ENCODE measurements at regions not wholly inside any gene's neighbourhood (a gene's known extent, or its start where the extent isn't known, plus 50 kb on each side); places are given as distances from the start of the nearest gene placed in this dataset.

DNA sequence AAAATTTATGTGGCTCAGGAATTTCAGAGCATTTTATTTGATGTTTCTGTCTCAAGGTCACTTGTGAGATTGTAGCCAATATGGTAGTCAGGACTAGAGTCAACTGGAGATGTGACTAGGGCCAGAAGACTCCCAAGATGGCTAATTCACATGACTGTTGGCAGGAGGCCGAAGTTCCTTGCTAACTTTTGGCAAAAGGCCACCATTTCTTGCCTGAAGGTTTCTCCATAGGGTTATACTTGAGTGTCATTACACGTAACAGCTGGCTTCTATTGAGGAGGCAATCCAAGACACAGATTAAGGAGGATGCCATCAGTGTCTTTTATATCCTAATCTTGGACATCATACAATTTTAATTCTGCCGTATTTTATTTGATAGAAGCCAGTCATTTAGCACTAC lies 162.3 kb upstream of the MAOA start:
- Histone ChIP-seq H3K23ac (ENCODE audit: low read length in 2 of 2) (no peak overlapping the region), H3K4ac (ENCODE audit: low read depth in 1 of 2, low read length in 2 of 2) (no peak overlapping the region), H3K9ac (ENCODE audit: low read length) (no peak overlapping the region), H2AK5ac (ENCODE audit: low read length, severe bottlenecking) (no peak overlapping the region), H3K27me3 (ENCODE audit: control insufficient read depth in 1 of 2, insufficient read depth in 1 of 2, low read length in 2 of 2) (peaks cover 0 to 4% of the 10 kb centered on the region in 2 experiments), H2BK120ac (ENCODE audit: low read depth, low read length) (no peak overlapping the region), H3K36me3 (ENCODE audit: control insufficient read depth in 1 of 2, insufficient read depth in 2 of 2, low read depth in 1 of 2, low read length in 2 of 2) (no peaks in the 10 kb centered on the region), H2AFZ (ENCODE audit: low read depth, low read length) (no peak overlapping the region), H3K9me3 (ENCODE audit: control insufficient read depth, low read length) (no peaks in the 10 kb centered on the region), H2BK5ac (ENCODE audit: low read depth, low read length, poor library complexity, severe bottlenecking) (no peak overlapping the region), H3K4me3 (ENCODE audit: insufficient read depth in 1 of 2, low read depth in 1 of 2, low read length in 2 of 2) (no peak overlapping the region), H3K4me2 (ENCODE audit: low read length, poor library complexity, severe bottlenecking) (no peak overlapping the region), H3K79me1 (replicated peaks; ENCODE audit: low read length, poor library complexity, severe bottlenecking) (no peaks in the 10 kb centered on the region), H3K4me1 (ENCODE audit: control insufficient read depth, insufficient read depth, low read depth, low read length) (no peaks in the 10 kb centered on the region), H3K14ac (ENCODE audit: low read length in 2 of 2) (no peak overlapping the region), H3K27ac (ENCODE audit: low read length, poor library complexity, severe bottlenecking) (no peak overlapping the region), H4K8ac (ENCODE audit: low read length) (no peak overlapping the region), H4K91ac (ENCODE audit: low read length) (no peak overlapping the region), H2BK12ac (ENCODE audit: low read length in 2 of 2) (no peak overlapping the region), H3K18ac (ENCODE audit: low read depth in 1 of 2, low read length in 2 of 2) (no peak overlapping the region), H2BK15ac (ENCODE audit: low read depth, poor library complexity, severe bottlenecking) (no peak overlapping the region)
- no peak for DNase-seq
- WGBS = 40% methylated on average over 1 of the region's 3 CpGs

DNA sequence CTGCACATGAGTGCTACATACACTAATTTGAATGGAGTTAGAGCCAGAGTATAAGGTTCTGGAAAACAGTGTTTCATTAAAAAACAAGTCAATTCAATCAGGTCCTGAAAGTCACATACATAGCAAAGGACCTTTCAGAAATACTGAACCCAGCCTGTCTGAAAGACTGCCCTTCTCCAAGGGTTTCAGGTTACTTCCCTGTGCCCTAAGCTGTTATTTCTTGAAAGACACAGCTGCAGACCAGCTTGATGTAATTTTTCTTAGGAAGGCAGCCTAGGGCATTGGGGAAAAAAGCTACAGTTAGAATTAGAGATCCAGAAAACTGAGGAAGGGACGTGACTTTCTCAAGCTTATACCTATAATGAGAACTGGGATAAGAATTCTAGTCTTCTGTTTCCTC lies 155.9 kb upstream of the MAOA start:
- peaks cover 0 to 22% of the 10 kb centered on the region in 2 experiments for H3K27me3 ChIP-seq (ENCODE audit: control insufficient read depth in 1 of 2, insufficient read depth in 1 of 2, low read length in 2 of 2)
- H3K9me3 ChIP-seq (ENCODE audit: control insufficient read depth, low read length) = no peaks in the 10 kb centered on the region
- no peak overlapping the region for H4K8ac ChIP-seq (ENCODE audit: low read length)
- no peak overlapping the region for H2BK120ac ChIP-seq (ENCODE audit: low read depth, low read length)
- no peak overlapping the region for H4K91ac ChIP-seq (ENCODE audit: low read length)
- H3K14ac ChIP-seq (ENCODE audit: low read length in 2 of 2) = no peak overlapping the region
- H2AK5ac ChIP-seq (ENCODE audit: low read length, severe bottlenecking) = no peak overlapping the region
- no peak overlapping the region for H3K4me3 ChIP-seq (ENCODE audit: insufficient read depth in 1 of 2, low read depth in 1 of 2, low read length in 2 of 2)
- H2BK12ac ChIP-seq (ENCODE audit: low read length in 2 of 2) = no peak overlapping the region
- no peak overlapping the region for H2BK15ac ChIP-seq (ENCODE audit: low read depth, poor library complexity, severe bottlenecking)
- H3K23ac ChIP-seq (ENCODE audit: low read length in 2 of 2) = no peak overlapping the region
- no peak overlapping the region for H3K9ac ChIP-seq (ENCODE audit: low read length)
- no peaks in the 10 kb centered on the region for H3K36me3 ChIP-seq (ENCODE audit: control insufficient read depth in 1 of 2, insufficient read depth in 2 of 2, low read depth in 1 of 2, low read length in 2 of 2)
- H3K27ac ChIP-seq (ENCODE audit: low read length, poor library complexity, severe bottlenecking) = no peak overlapping the region
- no CpG with 5 or more reads among the region's 1 CpG for WGBS
- H2BK5ac ChIP-seq (ENCODE audit: low read depth, low read length, poor library complexity, severe bottlenecking) = no peak overlapping the region
- H3K4me1 ChIP-seq (ENCODE audit: control insufficient read depth, insufficient read depth, low read depth, low read length) = no peaks in the 10 kb centered on the region
- no peak overlapping the region for H2AFZ ChIP-seq (ENCODE audit: low read depth, low read length)
- DNase-seq = no peak
- H3K79me1 ChIP-seq (replicated peaks; ENCODE audit: low read length, poor library complexity, severe bottlenecking) = no peaks in the 10 kb centered on the region
- H3K4ac ChIP-seq (ENCODE audit: low read depth in 1 of 2, low read length in 2 of 2) = no peak overlapping the region
- no peak overlapping the region for H3K4me2 ChIP-seq (ENCODE audit: low read length, poor library complexity, severe bottlenecking)
- H3K18ac ChIP-seq (ENCODE audit: low read depth in 1 of 2, low read length in 2 of 2) = no peak overlapping the region

DNA sequence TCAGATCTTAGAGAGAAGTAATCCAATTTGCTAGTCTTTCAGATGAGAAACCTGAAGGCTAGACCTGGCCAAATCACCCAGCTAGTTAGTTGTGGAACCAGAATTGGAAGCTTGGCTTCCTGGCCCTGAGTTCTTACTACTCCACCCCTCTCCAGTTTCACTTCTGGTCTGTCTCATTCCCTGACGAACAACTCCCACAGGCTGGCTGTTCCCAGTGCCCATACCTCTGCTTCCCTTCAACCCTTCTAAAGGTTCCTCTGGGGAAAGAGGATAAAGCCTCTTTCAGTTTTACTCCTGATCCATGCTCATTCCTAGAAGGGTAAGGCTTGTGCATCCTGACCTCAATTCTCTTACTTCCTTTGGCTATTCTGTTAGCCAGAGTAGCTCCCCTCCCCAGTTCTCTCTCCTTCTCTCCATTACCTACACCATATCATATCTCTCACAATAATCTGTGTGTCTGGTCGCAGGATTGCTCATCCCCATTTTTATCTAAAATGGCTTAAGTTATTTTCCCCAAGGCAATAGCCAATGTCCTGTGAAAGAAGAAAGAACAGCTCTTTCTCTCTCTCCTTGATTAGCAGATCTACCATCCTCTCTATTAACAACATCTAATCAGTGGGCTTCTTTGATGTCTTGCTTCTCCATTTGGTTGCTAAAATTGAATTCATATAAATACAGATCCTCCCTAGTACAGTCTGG lies 155.0 kb upstream of the MAOA start:
- Histone ChIP-seq H3K4me3 (ENCODE audit: insufficient read depth in 1 of 2, low read depth in 1 of 2, low read length in 2 of 2) (no peak overlapping the region), H2AK5ac (ENCODE audit: low read length, severe bottlenecking) (no peak overlapping the region), H3K9me3 (ENCODE audit: control insufficient read depth, low read length) (no peaks in the 10 kb centered on the region)

DNA sequence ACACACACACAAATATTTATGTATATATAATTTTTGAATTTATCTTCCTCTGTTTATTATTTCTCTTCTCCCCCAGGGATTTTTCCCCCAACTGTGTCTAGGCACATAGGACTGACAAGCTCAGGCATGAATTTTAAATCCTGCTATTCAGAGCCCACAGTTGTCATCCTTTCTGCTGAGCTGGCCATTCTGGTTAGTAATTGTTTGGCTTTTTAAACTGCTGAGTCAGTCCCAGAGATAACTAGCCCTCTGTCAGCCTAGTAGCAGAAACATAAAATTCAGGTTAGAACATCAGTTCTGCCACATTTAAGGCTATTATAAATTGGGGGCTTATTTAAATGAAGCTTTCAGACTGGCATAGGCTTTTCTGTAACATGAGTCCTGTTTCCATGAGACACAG lies 151.7 kb upstream of the MAOA start:
- Histone ChIP-seq H2BK12ac (ENCODE audit: low read length in 2 of 2) (no peak overlapping the region), H2AK5ac (ENCODE audit: low read length, severe bottlenecking) (no peak overlapping the region), H3K36me3 (ENCODE audit: control insufficient read depth in 1 of 2, insufficient read depth in 2 of 2, low read depth in 1 of 2, low read length in 2 of 2) (no peaks in the 10 kb centered on the region), H2AFZ (ENCODE audit: low read depth, low read length) (no peak overlapping the region), H2BK15ac (ENCODE audit: low read depth, poor library complexity, severe bottlenecking) (no peak overlapping the region), H4K91ac (ENCODE audit: low read length) (no peak overlapping the region), H3K4me2 (ENCODE audit: low read length, poor library complexity, severe bottlenecking) (no peak overlapping the region), H3K27me3 (ENCODE audit: control insufficient read depth in 1 of 2, insufficient read depth in 1 of 2, low read length in 2 of 2) (peaks cover 0 to 31% of the 10 kb centered on the region in 2 experiments), H3K9ac (ENCODE audit: low read length) (no peak overlapping the region), H3K23ac (ENCODE audit: low read length in 2 of 2) (no peak overlapping the region), H3K14ac (ENCODE audit: low read length in 2 of 2) (no peak overlapping the region), H3K4ac (ENCODE audit: low read depth in 1 of 2, low read length in 2 of 2) (no peak overlapping the region), H3K18ac (ENCODE audit: low read depth in 1 of 2, low read length in 2 of 2) (no peak overlapping the region), H3K4me3 (ENCODE audit: insufficient read depth in 1 of 2, low read depth in 1 of 2, low read length in 2 of 2) (no peak overlapping the region), H2BK120ac (ENCODE audit: low read depth, low read length) (no peak overlapping the region), H4K8ac (ENCODE audit: low read length) (no peak overlapping the region), H3K9me3 (ENCODE audit: control insufficient read depth, low read length) (no peaks in the 10 kb centered on the region), H2BK5ac (ENCODE audit: low read depth, low read length, poor library complexity, severe bottlenecking) (no peak overlapping the region), H3K4me1 (ENCODE audit: control insufficient read depth, insufficient read depth, low read depth, low read length) (no peaks in the 10 kb centered on the region), H3K27ac (ENCODE audit: low read length, poor library complexity, severe bottlenecking) (no peak overlapping the region), H3K79me1 (replicated peaks; ENCODE audit: low read length, poor library complexity, severe bottlenecking) (no peaks in the 10 kb centered on the region)
- DNase-seq = peak; percentile 1

More for the DNA sequence above, 155.0 kb upstream of the MAOA start:
- Histone ChIP-seq H3K14ac (ENCODE audit: low read length in 2 of 2) (no peak overlapping the region), H3K9ac (ENCODE audit: low read length) (no peak overlapping the region), H3K27me3 (ENCODE audit: control insufficient read depth in 1 of 2, insufficient read depth in 1 of 2, low read length in 2 of 2) (peaks cover 0 to 18% of the 10 kb centered on the region in 2 experiments), H3K4ac (ENCODE audit: low read depth in 1 of 2, low read length in 2 of 2) (no peak overlapping the region), H3K79me1 (replicated peaks; ENCODE audit: low read length, poor library complexity, severe bottlenecking) (no peaks in the 10 kb centered on the region), H3K36me3 (ENCODE audit: control insufficient read depth in 1 of 2, insufficient read depth in 2 of 2, low read depth in 1 of 2, low read length in 2 of 2) (no peaks in the 10 kb centered on the region), H2BK120ac (ENCODE audit: low read depth, low read length) (no peak overlapping the region), H3K4me1 (ENCODE audit: control insufficient read depth, insufficient read depth, low read depth, low read length) (no peaks in the 10 kb centered on the region), H3K4me2 (ENCODE audit: low read length, poor library complexity, severe bottlenecking) (no peak overlapping the region), H4K91ac (ENCODE audit: low read length) (no peak overlapping the region), H3K18ac (ENCODE audit: low read depth in 1 of 2, low read length in 2 of 2) (no peak overlapping the region), H2BK15ac (ENCODE audit: low read depth, poor library complexity, severe bottlenecking) (no peak overlapping the region), H2BK5ac (ENCODE audit: low read depth, low read length, poor library complexity, severe bottlenecking) (no peak overlapping the region), H2AFZ (ENCODE audit: low read depth, low read length) (no peak overlapping the region), H3K27ac (ENCODE audit: low read length, poor library complexity, severe bottlenecking) (no peak overlapping the region), H4K8ac (ENCODE audit: low read length) (no peak overlapping the region), H3K23ac (ENCODE audit: low read length in 2 of 2) (no peak overlapping the region), H2BK12ac (ENCODE audit: low read length in 2 of 2) (no peak overlapping the region)
- no peak for DNase-seq
- 63% methylated on average over 2 of the region's 2 CpGs for WGBS
